ENCODE measurements at regions not wholly inside any gene's neighbourhood (a gene's known extent, or its start where the extent isn't known, plus 50 kb on each side); places are given as distances from the start of the nearest gene placed in this dataset.
A peak's percentile ranks its signal among the peaks of the same experiment; 100 is the strongest.

DNA sequence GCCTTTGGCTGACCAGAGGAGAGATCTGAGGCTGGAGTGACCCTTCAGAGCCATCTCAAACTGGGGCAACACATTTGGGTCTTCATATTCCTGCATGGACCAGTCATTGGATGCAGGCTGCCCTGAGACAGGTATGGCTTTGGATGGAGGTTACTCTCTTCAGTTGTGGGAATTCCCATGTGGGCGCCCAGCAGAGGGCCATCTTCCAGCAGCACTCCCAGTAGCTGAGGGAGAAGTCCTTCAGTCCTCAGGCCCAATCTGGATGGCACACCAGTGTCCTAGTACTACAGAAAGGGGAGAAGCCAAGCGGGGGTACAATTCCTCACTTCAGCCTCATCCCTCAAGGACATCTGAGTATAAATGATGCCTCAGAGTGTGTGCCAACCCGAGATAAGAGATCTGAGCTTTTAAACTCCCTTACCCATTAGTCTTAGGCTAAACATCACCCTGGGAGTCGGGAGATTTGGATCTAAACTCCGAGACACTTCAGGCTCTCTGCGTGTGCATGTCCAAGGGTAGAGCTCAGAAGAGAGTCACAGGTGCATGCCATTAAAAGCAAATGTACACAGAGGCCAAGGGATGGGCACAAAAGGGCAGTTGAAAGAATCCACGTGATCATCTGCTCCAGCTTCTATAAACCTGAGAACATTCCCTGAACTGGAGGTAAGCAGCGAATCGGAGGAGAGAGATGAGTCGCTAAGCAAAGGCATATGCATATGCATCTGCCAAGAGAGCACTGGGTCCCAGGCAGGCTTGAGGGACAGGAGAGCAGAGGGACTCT lies 204.6 kb downstream of the CD83 start:
- no peak for DNase-seq (ENCODE audit: low spot score)

GRCh38 chr6:14322841-14323240 lies 205.3 kb downstream of the CD83 start:
- no peak for DNase-seq (ENCODE audit: low spot score)

DNA sequence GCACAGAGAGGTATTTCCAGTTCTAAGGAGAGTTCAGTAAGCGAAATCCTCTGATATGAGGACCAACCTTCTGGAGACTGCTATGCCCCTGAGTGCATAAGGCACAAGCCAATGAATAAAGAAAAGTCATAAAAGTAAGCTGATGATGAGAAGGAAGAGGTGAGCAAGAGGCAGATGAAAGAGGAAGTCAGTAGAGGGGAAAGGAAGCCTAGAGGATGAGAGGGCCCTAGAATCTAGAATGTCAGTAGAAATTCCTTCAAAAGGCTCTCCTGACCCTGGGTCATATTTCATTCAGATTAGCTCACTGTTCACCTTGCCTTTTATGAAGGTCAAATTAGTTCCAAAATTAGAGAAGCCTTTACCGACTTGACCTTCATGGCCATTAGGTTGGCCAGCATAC lies 209.2 kb downstream of the CD83 start:
- DNase-seq (ENCODE audit: low spot score) = no peak

- no peak for DNase-seq (ENCODE audit: low spot score)
Observed at GRCh38 chr6:14328163-14328562, 210.6 kb downstream of the CD83 start.

DNA sequence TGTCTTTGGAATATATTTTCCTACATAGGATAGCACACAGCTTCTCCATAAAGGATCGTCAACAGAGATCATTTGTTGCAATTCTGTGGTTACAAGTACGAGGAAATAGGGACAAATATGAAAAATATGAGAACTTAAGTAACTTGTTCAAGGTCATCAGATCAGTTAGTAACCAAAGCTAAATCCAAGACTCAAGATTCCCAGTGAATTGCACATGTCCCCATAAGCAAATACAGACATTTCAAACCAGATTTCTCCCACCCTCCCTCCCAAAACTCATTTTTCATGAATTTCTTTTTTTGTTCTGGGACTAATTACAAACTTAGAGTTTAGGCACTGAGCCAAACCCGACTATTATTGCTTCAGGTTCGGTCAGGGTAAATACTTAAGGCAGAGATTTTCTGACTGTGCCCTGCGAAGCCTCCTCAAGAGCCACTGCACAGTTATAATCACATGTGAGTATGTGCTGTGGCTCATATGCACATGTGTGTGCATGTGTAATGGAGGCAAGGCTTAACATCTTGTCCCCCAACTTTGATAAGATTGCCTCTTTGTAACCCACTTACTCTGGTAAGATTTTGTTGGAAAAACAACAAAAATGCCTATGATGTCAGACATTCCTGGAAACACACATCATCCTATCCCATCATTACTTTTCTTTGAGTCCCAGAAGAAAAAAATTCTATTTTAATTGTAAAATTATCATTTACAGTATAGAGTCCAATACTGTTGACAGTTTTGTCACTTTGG lies 216.2 kb downstream of the CD83 start:
- DNase-seq (ENCODE audit: low spot score) = no peak

DNA sequence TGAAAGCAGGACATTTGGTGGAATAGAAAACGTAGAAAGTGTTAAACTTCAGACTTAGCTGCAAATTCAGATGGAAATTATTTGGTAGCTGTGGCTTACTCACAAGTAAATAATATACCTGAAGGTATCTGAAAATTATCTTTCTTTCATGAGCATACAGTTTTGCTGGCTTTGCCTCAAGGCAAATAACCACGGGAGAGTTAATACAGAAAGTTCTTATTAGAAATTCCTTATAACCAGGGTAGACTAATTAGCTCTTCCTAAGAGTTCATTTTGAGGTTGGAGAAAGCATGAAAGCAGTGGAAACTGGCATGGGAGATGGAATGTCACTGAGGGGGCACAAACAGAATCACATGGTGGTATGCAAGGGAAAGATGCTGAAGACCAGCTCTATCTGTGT lies 217.5 kb downstream of the CD83 start:
- no peak for DNase-seq (ENCODE audit: low spot score)

GRCh38 chr6:14337152-14337551 lies 219.6 kb downstream of the CD83 start:
- no peak for DNase-seq (ENCODE audit: low spot score)

GRCh38 chr6:14339172-14339571 lies 221.6 kb downstream of the CD83 start:
- no peak for DNase-seq (ENCODE audit: low spot score)

GRCh38 chr6:14339711-14340584 lies 222.4 kb downstream of the CD83 start:
- DNase-seq (ENCODE audit: low spot score) = no peak

GRCh38 chr6:14344486-14344885 lies 226.9 kb downstream of the CD83 start:
- no peak for DNase-seq (ENCODE audit: low spot score)

- DNase-seq (ENCODE audit: low spot score) = no peak
Observed at GRCh38 chr6:14348389-14348788, 230.8 kb downstream of the CD83 start.

DNA sequence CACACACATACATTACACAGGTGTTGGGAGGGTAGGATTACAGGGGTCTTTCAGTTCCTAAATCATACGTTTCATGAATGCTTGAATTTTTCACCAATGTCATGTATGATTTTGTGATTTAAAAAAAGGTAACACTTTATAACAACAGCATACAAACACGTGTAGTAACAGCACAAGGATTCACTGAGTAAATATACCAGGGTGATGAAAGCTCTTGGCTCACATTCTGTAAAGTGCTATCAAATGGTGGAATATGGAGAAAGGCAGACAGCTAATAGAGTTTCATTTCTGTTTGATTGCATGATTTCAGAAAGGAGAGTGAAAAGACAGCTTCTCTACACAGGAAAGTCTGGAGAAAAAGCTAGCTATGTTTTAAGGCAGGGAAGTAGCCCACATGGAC lies 231.9 kb downstream of the CD83 start:
- DNase-seq (ENCODE audit: low spot score) = no peak

DNA sequence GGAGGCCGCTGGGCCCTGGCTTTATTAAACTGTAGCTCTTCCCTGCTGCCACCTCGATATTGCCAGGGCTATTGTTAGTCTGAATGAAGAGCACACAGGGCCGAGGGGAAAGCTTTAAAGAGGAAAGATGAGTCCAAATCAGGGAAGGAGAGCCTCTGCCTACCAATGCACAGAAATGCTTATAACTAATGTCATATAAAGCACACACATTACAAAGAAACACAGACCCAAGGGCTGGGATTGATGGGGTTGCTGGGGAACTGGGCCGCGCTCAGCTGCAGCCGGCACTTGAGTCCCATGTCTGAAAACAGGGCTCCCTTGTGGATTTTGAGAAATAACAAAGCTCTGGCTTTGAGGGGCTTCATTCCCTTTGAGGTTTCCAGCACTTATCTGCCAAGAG lies 232.6 kb downstream of the CD83 start:
- no peak for DNase-seq (ENCODE audit: low spot score)

DNA sequence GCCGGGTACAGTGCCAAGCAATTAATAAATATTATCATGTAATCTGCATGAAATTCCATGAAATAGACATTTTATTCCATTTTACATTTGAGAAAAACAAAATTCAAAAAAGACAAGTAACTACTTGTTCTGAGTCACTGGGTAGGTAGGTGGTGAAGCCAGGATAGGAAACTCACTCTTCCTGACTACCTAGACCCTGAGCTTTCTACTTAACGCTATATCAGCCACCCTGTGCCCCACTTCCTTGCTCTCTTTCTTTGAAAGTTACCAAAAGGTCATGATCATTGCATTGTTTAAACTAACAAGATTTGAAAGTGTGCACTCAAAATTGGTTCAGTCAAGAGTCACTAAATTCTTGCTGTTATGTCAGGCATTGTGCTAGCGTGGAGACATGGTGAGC lies 235.7 kb downstream of the CD83 start:
- DNase-seq (ENCODE audit: low spot score) = no peak

- DNase-seq (ENCODE audit: low spot score) = no peak
Observed at GRCh38 chr6:14353798-14354197, 236.2 kb downstream of the CD83 start.

DNA sequence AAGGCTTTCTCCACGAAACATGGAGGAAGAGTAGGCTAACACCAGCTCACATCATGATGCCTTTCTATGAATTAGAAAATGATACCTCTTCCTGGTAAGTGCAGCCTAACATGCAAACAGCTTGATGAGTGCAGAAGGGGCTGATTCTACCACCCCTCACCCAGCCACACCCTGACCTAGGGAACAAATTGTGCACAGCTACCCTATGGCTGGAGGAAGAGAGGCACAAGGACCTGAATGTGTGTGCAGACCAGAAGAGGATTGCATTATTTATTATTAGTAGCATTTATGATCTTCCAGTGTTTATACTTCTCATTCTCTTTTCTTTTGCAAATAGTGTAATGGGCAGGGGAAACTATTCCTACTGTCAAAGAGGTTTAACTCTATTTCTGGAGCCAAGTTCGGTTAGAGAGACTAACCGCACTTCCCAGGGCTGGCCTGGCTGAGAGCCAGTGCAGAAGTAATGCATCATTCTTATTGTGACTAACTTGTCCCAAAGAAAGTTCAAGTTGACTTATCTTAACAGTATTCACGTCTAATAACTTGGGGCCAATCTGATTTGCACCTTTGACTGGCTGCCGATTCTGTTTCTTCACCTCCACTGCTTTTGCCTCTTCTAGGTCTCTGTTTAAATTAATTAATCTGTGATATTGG lies 237.5 kb downstream of the CD83 start:
- peak; percentile 62 for DNase-seq (ENCODE audit: low spot score)

- no peak for DNase-seq (ENCODE audit: low spot score)
Observed at GRCh38 chr6:14359438-14359837, 241.9 kb downstream of the CD83 start.

- DNase-seq (ENCODE audit: low spot score) = no peak
Observed at GRCh38 chr6:14360565-14360964, 243.0 kb downstream of the CD83 start.

- no peak for DNase-seq (ENCODE audit: low spot score)
Observed at GRCh38 chr6:14361297-14361696, 243.7 kb downstream of the CD83 start.

GRCh38 chr6:14361956-14362587 lies 244.5 kb downstream of the CD83 start:
- no peak for DNase-seq (ENCODE audit: low spot score)

- DNase-seq (ENCODE audit: low spot score) = no peak
Observed at GRCh38 chr6:14364370-14364769, 246.8 kb downstream of the CD83 start.
